BJ (cell line): ENCODE measurements at regions not wholly inside any gene's neighbourhood (a gene's known extent, or its start where the extent isn't known, plus 50 kb on each side); places are given as distances from the start of the nearest gene placed in this dataset.

Experiments
- CTCF ChIA-PET: fragments of 350-600 bp; formaldehyde crosslinking; extraction: SDS; loops from one replicate; lab custom pipeline; 2021; ENCODE audit warnings: antibody characterized with exemption, inconsistent platforms; lab: Yijun Ruan, JAX
- POLR2A ChIA-PET: fragments of 300-600 bp; sonication (Branson Sonifier 250); formaldehyde crosslinking; extraction: SDS; loops from one replicate; lab custom pipeline; 2021; ENCODE audit warnings: antibody characterized with exemption; lab: Charles Lee
- DNase-seq: peaks from one replicate; pipeline ENCODE4 v3.0.0-alpha.2; 2011; ENCODE audit warnings: low read depth
- H3K27me3 ChIP-seq: 2 replicates; pipeline ENCODE4 v1.6.0; 2011; ENCODE audit warnings: low read length; ENCODE audit not compliant: control insufficient read depth, insufficient read depth
- H3K36me3 ChIP-seq: 2 replicates; pipeline ENCODE4 v1.5.1; 2011; ENCODE audit warnings: low read length; ENCODE audit not compliant: control insufficient read depth, insufficient read depth
- H3K4me3 ChIP-seq: 2 replicates; pipeline ENCODE4 v1.5.1; 2011; ENCODE audit warnings: low read depth, mild to moderate bottlenecking, control low read depth, low read length
- CTCF ChIP-seq: IDR thresholded peaks from 2 replicates; pipeline ENCODE4 v1.5.1; 2011; ENCODE audit warnings: low read depth, mild to moderate bottlenecking, control low read depth, inconsistent platforms, low read length, moderate library complexity; ENCODE audit not compliant: insufficient read depth

- H3K27me3 ChIP-seq, result no peaks in the 10 kb centered on the region
- no peak overlapping the region for H3K4me3 ChIP-seq
- CTCF ChIA-PET, result interaction anchor here (0.6 kb wide), 1 partner anchor 9 kb away, joined by 3 read pairs; no protein-coding TSS in a partner anchor
- H3K36me3 ChIP-seq, result no peaks in the 10 kb centered on the region
- TF ChIP-seq CTCF, result no peak
- no peak for DNase-seq
- POLR2A ChIA-PET, result no interaction called here
These were observed 88.0 kb upstream of the PBX1 start for GRCh38 chr1:164470996-164471395.

GRCh38 chr1:164472841-164473240 is 86.1 kb upstream of the PBX1 start:
- H3K36me3 ChIP-seq, result no peaks in the 10 kb centered on the region
- ChIA-PET POLR2A (no interaction called here), CTCF (no interaction called here)
- H3K4me3 ChIP-seq, result no peak overlapping the region
- no peak for DNase-seq
- no peak for TF ChIP-seq CTCF
- H3K27me3 ChIP-seq, result no peaks in the 10 kb centered on the region

- DNase-seq, result no peak
- no peaks in the 10 kb centered on the region for H3K36me3 ChIP-seq
- no peaks in the 10 kb centered on the region for H3K27me3 ChIP-seq
- no peak for TF ChIP-seq CTCF
- ChIA-PET CTCF (no interaction called here), POLR2A (no interaction called here)
- no peak overlapping the region for H3K4me3 ChIP-seq
These were observed 85.4 kb upstream of the PBX1 start for GRCh38 chr1:164473544-164473943.

GRCh38 chr1:164475834-164476233 is 83.2 kb upstream of the PBX1 start:
- ChIA-PET POLR2A (no interaction called here), CTCF (no interaction called here)
- DNase-seq, result no peak
- TF ChIP-seq CTCF, result no peak
- no peak overlapping the region for H3K4me3 ChIP-seq
- no peaks in the 10 kb centered on the region for H3K27me3 ChIP-seq
- no peaks in the 10 kb centered on the region for H3K36me3 ChIP-seq

- no peak for TF ChIP-seq CTCF
- DNase-seq, result no peak
- ChIA-PET CTCF (interaction anchor here (1.1 kb wide), 1 partner anchor 11 kb away, joined by 4 read pairs; no protein-coding TSS in a partner anchor), POLR2A (no interaction called here)
- no peak overlapping the region for H3K4me3 ChIP-seq
- H3K27me3 ChIP-seq, result no peaks in the 10 kb centered on the region
- no peaks in the 10 kb centered on the region for H3K36me3 ChIP-seq
These were observed 81.6 kb upstream of the PBX1 start for GRCh38 chr1:164477343-164477742.
